Fibroblast of pulmonary artery (primary cell): ENCODE measurements at regions not wholly inside any gene's neighbourhood (a gene's known extent, or its start where the extent isn't known, plus 50 kb on each side); places are given as distances from the start of the nearest gene placed in this dataset.
A peak's percentile ranks its signal among the peaks of the same experiment; 100 is the strongest.

ENCODE experiments used
- DNase-seq: peaks from one replicate; pipeline ENCODE4 v3.0.0-alpha.2; 2010; ENCODE audit warnings: low read depth
- H3K4me3 ChIP-seq: replicated peaks from 2 replicates; pipeline ENCODE4 v1.5.1; 2011; ENCODE audit warnings: low read depth, mild to moderate bottlenecking, control low read depth, low read length, moderate library complexity
- CTCF ChIP-seq: IDR thresholded peaks from 2 replicates; pipeline ENCODE4 v1.5.1; 2011; ENCODE audit warnings: mild to moderate bottlenecking, control low read depth, low read length, inconsistent platforms; ENCODE audit errors: missing control alignments

GRCh38 chr17:63378411-63379375, 67.4 kb downstream of the CYB561 start:
- TF ChIP-seq CTCF: no peak
- DNase-seq: peak; percentile 27
- H3K4me3 ChIP-seq: no peak overlapping the region

- no peak for TF ChIP-seq CTCF
- DNase-seq: no peak
- no peak overlapping the region for H3K4me3 ChIP-seq
These were observed 66.5 kb downstream of the CYB561 start for GRCh38 chr17:63379636-63380035.

GRCh38 chr17:63381101-63381729, 64.9 kb downstream of the CYB561 start:
- H3K4me3 ChIP-seq: no peak overlapping the region
- no peak for TF ChIP-seq CTCF
- peak; percentile 63 for DNase-seq

- H3K4me3 ChIP-seq: no peak overlapping the region
- no peak for DNase-seq
- TF ChIP-seq CTCF: no peak
These were observed 64.0 kb downstream of the CYB561 start for GRCh38 chr17:63382136-63382535.
